ENCODE measurements at regions not wholly inside any gene's neighbourhood (a gene's known extent, or its start where the extent isn't known, plus 50 kb on each side); places are given as distances from the start of the nearest gene placed in this dataset.

DNA sequence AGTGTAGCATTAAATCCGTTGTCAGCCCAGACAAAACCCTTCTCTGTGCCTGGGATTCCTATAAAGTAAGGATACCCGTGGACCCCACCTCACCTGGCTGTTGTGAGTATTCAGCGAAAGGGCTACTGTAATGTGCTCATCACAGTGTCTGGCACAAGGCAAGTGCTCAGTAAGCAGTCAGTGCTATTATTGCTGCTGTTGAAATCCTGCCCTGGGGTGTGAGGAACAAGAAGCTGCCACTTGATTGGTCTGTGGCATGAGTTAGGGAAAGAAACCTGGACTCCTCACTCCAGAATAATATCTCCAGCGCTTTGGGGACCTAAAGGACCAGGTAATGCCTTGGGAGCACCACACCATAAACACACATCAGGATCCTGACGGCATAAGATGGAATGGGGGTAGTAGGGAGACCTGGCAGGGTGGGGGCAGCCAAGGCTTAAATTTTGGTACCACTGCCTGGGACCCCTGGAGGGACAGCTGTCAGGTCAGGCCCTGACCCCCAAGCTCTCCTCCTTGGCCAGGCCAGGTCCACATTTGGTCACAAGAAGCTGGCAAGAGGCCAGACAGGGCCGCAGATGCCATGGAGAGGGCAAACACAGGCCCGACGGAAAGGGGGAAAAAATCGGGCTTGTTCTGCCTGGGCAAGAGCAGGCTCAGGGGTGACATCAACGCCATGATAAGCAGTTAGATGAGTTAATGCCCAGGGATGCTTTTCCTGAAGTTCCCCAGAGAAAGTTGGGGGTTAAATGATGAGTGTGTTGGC is 66.5 kb downstream of the MRPL14 start:
- H2AFZ ChIP-seq (ENCODE audit: low read length), result no peak overlapping the region

DNA sequence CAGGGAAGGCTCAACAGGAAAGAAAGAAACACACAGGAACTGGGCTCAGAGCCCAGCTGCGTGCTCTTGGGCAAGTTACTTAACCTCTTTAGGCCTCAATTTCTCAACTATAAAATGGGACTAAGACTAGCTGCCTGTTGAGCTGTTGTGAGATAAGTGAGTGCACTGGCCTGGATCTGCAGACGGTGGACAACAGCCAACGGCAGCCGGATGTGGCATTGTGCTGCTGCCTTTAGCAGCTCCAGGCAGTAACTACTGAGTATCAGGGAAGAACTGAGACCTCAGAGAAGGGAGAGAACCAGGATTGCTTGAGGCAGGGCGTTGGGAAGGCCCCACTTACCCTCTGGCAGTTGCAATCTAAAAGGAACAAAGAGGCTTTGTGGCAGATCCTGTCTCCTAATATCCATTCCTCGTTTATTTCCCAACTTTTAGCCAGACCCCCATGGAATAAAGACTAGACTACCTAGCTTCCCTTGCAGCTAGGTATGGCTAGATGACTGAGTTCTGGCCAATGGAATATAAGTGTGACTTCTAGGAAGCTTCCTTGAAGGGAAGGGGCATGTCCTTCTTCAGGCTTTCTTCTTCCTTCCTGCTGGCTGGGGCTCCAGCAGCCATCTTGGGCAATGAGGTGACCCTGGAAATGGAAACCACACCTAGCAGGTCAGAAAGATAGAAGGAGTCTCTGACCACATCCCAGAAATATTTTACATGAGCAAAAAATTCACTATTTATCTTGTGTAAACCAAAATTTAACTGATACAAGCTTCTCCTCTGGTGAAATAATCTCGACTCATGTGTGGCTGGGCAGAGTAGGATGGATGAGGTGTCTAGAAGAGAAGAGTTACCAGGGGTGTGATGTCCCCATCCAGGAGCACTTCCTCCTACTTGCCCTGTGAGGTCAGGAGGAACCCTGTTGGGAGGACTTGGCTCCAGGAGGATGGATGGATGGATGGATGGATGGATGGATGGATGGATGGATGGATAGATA is 67.6 kb downstream of the MRPL14 start:
- no peaks in the 10 kb centered on the region for H3K79me2 ChIP-seq (ENCODE audit: insufficient read depth, low read length)
- no peaks in the 10 kb centered on the region for H4K20me1 ChIP-seq (ENCODE audit: insufficient read depth, low read length, poor library complexity, severe bottlenecking)
- H3K4me1 ChIP-seq (ENCODE audit: insufficient read depth, low read length, poor library complexity, severe bottlenecking), result peaks cover 25% of the 10 kb centered on the region
- no peaks in the 10 kb centered on the region for H3F3A ChIP-seq (ENCODE audit: low read depth)
- no peak for TF ChIP-seq EZH2phosphoT487 (IDR thresholded peaks at IDR 0.05; ENCODE audit: borderline replicate concordance)
- TF ChIP-seq, protein P1, sequence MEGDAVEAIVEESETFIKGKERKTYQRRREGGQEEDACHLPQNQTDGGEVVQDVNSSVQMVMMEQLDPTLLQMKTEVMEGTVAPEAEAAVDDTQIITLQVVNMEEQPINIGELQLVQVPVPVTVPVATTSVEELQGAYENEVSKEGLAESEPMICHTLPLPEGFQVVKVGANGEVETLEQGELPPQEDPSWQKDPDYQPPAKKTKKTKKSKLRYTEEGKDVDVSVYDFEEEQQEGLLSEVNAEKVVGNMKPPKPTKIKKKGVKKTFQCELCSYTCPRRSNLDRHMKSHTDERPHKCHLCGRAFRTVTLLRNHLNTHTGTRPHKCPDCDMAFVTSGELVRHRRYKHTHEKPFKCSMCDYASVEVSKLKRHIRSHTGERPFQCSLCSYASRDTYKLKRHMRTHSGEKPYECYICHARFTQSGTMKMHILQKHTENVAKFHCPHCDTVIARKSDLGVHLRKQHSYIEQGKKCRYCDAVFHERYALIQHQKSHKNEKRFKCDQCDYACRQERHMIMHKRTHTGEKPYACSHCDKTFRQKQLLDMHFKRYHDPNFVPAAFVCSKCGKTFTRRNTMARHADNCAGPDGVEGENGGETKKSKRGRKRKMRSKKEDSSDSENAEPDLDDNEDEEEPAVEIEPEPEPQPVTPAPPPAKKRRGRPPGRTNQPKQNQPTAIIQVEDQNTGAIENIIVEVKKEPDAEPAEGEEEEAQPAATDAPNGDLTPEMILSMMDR (conservative IDR thresholded peaks at IDR 0.05; ENCODE audit: low read length), result no peak
- no peak overlapping the region for H3K4me3 ChIP-seq (ENCODE audit: low read length, poor library complexity, severe bottlenecking)
- H3K4me2 ChIP-seq (ENCODE audit: low read depth, low read length, poor library complexity, severe bottlenecking), result no peak overlapping the region
- H3K9ac ChIP-seq (ENCODE audit: low read depth, low read length, poor library complexity, severe bottlenecking), result peak overlapping the region; percentile 4
- H3K9me3 ChIP-seq (ENCODE audit: insufficient read depth, low read depth, low read length), result no peaks in the 10 kb centered on the region
- H3K9me2 ChIP-seq (replicated peaks; ENCODE audit: low read depth, low read length), result no peaks in the 10 kb centered on the region
- no peak overlapping the region for H2AFZ ChIP-seq (ENCODE audit: low read length)
- no peaks in the 10 kb centered on the region for H3K27me3 ChIP-seq (ENCODE audit: insufficient read depth, low read length, poor library complexity, severe bottlenecking)
- H3K36me3 ChIP-seq (ENCODE audit: insufficient read depth, low read length), result no peaks in the 10 kb centered on the region

More for the DNA sequence above, 66.5 kb downstream of the MRPL14 start:
- H4K20me1 ChIP-seq (ENCODE audit: insufficient read depth, low read length, poor library complexity, severe bottlenecking), result no peaks in the 10 kb centered on the region
- no peak overlapping the region for H3K4me3 ChIP-seq (ENCODE audit: low read length, poor library complexity, severe bottlenecking)
- no peaks in the 10 kb centered on the region for H3K79me2 ChIP-seq (ENCODE audit: insufficient read depth, low read length)
- no peak overlapping the region for H3K4me2 ChIP-seq (ENCODE audit: low read depth, low read length, poor library complexity, severe bottlenecking)
- no peak overlapping the region for H3K9ac ChIP-seq (ENCODE audit: low read depth, low read length, poor library complexity, severe bottlenecking)
- no peak for TF ChIP-seq EZH2phosphoT487 (IDR thresholded peaks at IDR 0.05; ENCODE audit: borderline replicate concordance)
- TF ChIP-seq, protein P1 (conservative IDR thresholded peaks at IDR 0.05; ENCODE audit: low read length), result no peak
- no peaks in the 10 kb centered on the region for H3K36me3 ChIP-seq (ENCODE audit: insufficient read depth, low read length)
- no peaks in the 10 kb centered on the region for H3K9me2 ChIP-seq (replicated peaks; ENCODE audit: low read depth, low read length)
- H3K4me1 ChIP-seq (ENCODE audit: insufficient read depth, low read length, poor library complexity, severe bottlenecking), result peaks cover 28% of the 10 kb centered on the region
- no peaks in the 10 kb centered on the region for H3K27me3 ChIP-seq (ENCODE audit: insufficient read depth, low read length, poor library complexity, severe bottlenecking)
- H3K9me3 ChIP-seq (ENCODE audit: insufficient read depth, low read depth, low read length), result no peaks in the 10 kb centered on the region
- no peaks in the 10 kb centered on the region for H3F3A ChIP-seq (ENCODE audit: low read depth)

GRCh38 chr6:44058617-44059358 is 68.5 kb downstream of the MRPL14 start:
- Histone ChIP-seq H3K79me2 (ENCODE audit: insufficient read depth, low read length) (no peaks in the 10 kb centered on the region), H3K4me3 (ENCODE audit: low read length, poor library complexity, severe bottlenecking) (peak overlapping the region; percentile 7), H3K9me2 (replicated peaks; ENCODE audit: low read depth, low read length) (no peaks in the 10 kb centered on the region), H3K4me1 (ENCODE audit: insufficient read depth, low read length, poor library complexity, severe bottlenecking) (peaks cover 21% of the 10 kb centered on the region), H4K20me1 (ENCODE audit: insufficient read depth, low read length, poor library complexity, severe bottlenecking) (no peaks in the 10 kb centered on the region), H3K36me3 (ENCODE audit: insufficient read depth, low read length) (no peaks in the 10 kb centered on the region), H2AFZ (ENCODE audit: low read length) (no peak overlapping the region), H3K27me3 (ENCODE audit: insufficient read depth, low read length, poor library complexity, severe bottlenecking) (no peaks in the 10 kb centered on the region), H3K9me3 (ENCODE audit: insufficient read depth, low read depth, low read length) (no peaks in the 10 kb centered on the region), H3F3A (ENCODE audit: low read depth) (no peaks in the 10 kb centered on the region), H3K9ac (ENCODE audit: low read depth, low read length, poor library complexity, severe bottlenecking) (peak overlapping the region; percentile 4), H3K4me2 (ENCODE audit: low read depth, low read length, poor library complexity, severe bottlenecking) (peak overlapping the region; percentile 51)
- TF ChIP-seq EZH2phosphoT487 (IDR thresholded peaks at IDR 0.05; ENCODE audit: borderline replicate concordance), result no peak
- TF ChIP-seq, protein P1 (conservative IDR thresholded peaks at IDR 0.05; ENCODE audit: low read length), result no peak
